Keratinocyte (primary cell): ENCODE measurements at regions not wholly inside any gene's neighbourhood (a gene's known extent, or its start where the extent isn't known, plus 50 kb on each side); places are given as distances from the start of the nearest gene placed in this dataset.

ENCODE experiments used
- DNase-seq: peaks from one replicate; pipeline ENCODE4 v3.0.0-alpha.2; 2011; ENCODE audit warnings: low read depth, missing footprints, low spot score
- FAIRE-seq: peaks from 2 replicates; lab custom pipeline; 2011; peaks lifted over from hg19 to GRCh38; lab: Jason Lieb, UNC
- H2AFZ ChIP-seq: 2 replicates; pipeline ENCODE4 v1.6.0; 2012; ENCODE audit warnings: low read length, control low read depth, inconsistent platforms; ENCODE audit not compliant: control insufficient read depth
- H3K27ac ChIP-seq: 2 replicates; pipeline ENCODE4 v1.5.1; 2011; ENCODE audit warnings: low read length; ENCODE audit not compliant: control insufficient read depth, insufficient read depth
- H3K27me3 ChIP-seq: 3 replicates; pipeline ENCODE4 v1.6.0; 2011; ENCODE audit warnings: low read length; ENCODE audit not compliant: control insufficient read depth, insufficient read depth; ENCODE audit errors: extremely low read depth
- H3K36me3 ChIP-seq, 2 experiments: 2 replicates in 1 of 2; 3 replicates in 1 of 2; pipeline ENCODE4 v1.5.1; 2011; ENCODE audit warnings: low read length in 2 of 2, mild to moderate bottlenecking in 1 of 2; ENCODE audit not compliant: control insufficient read depth in 2 of 2, insufficient read depth in 2 of 2; ENCODE audit errors: extremely low read depth in 1 of 2
- H3K4me1 ChIP-seq: 3 replicates; pipeline ENCODE4 v1.5.1; 2011; ENCODE audit warnings: low read length; ENCODE audit not compliant: control insufficient read depth, insufficient read depth; ENCODE audit errors: extremely low read depth
- H3K4me2 ChIP-seq: 3 replicates; pipeline ENCODE4 v1.6.0; 2011; ENCODE audit warnings: low read depth, low read length; ENCODE audit not compliant: control insufficient read depth, insufficient read depth; ENCODE audit errors: extremely low read depth
- H3K4me3 ChIP-seq, 3 experiments: fragments of 200-600 bp in 1 of 3; sonication (generic) in 1 of 3; 2 replicates in 2 of 3; 3 replicates in 1 of 3; pipeline ENCODE4 v1.5.1; 2011 to 2016; ENCODE audit warnings: low read length in 3 of 3, mild to moderate bottlenecking in 3 of 3, control low read depth in 2 of 3, inconsistent platforms in 1 of 3, low read depth in 1 of 3, mixed read lengths in 1 of 3, mixed run types in 1 of 3, moderate library complexity in 1 of 3; ENCODE audit not compliant: control insufficient read depth in 2 of 3, insufficient read depth in 2 of 3; ENCODE audit errors: extremely low read depth in 1 of 3
- H3K79me2 ChIP-seq: 2 replicates; pipeline ENCODE4 v1.6.0; 2012; ENCODE audit warnings: low read length; ENCODE audit not compliant: control insufficient read depth, insufficient read depth
- H3K9ac ChIP-seq: 3 replicates; pipeline ENCODE4 v1.6.0; 2011; ENCODE audit warnings: low read length; ENCODE audit not compliant: control insufficient read depth, insufficient read depth; ENCODE audit errors: extremely low read depth
- H3K9me1 ChIP-seq: 3 replicates; pipeline ENCODE4 v1.6.0; 2011; ENCODE audit warnings: low read length; ENCODE audit not compliant: control insufficient read depth, insufficient read depth; ENCODE audit errors: extremely low read depth
- H3K9me3 ChIP-seq: 2 replicates; pipeline ENCODE4 v1.5.1; 2012; ENCODE audit warnings: low read depth, low read length; ENCODE audit not compliant: control insufficient read depth
- H4K20me1 ChIP-seq: 3 replicates; pipeline ENCODE4 v1.6.0; 2011; ENCODE audit warnings: low read length; ENCODE audit not compliant: control insufficient read depth, insufficient read depth; ENCODE audit errors: extremely low read depth
- EZH2 ChIP-seq: IDR thresholded peaks from one replicate; pipeline ENCODE4 v1.6.1; 2012; ENCODE audit warnings: inconsistent platforms, mild to moderate bottlenecking, low read length, moderate library complexity
- dilution Hi-C: fragments of 300-500 bp; cut with MboI; formaldehyde crosslinking; loops from one replicate; pipeline ENCODE4 v1.7.0; 2020; ENCODE audit warnings: low sequenced_read_pairs; ENCODE audit not compliant: extremely low pct_ligation_motif_present
- TF ChIP-seq, protein P1 (sequence below), 3 experiments: IDR thresholded peaks in 1 of 3; conservative IDR thresholded peaks in 1 of 3; optimal IDR thresholded peaks in 1 of 3; 2 replicates in 2 of 3; 3 replicates in 1 of 3; pipeline versions ENCODE3 to v1.5.1; 2011; ENCODE audit warnings: low read length in 3 of 3, mild to moderate bottlenecking in 3 of 3, moderate library complexity in 2 of 3, control low read depth in 1 of 3, inconsistent platforms in 1 of 3; ENCODE audit not compliant: insufficient read depth in 2 of 3; ENCODE audit errors: extremely low read depth in 1 of 3

GRCh38 chr5:101278917-101279316 is 375.8 kb upstream of the ST8SIA4 start:
- DNase-seq, result no peak
- Histone ChIP-seq H3K9ac (no peak overlapping the region), H2AFZ (no peak overlapping the region), H3K36me3 (no peaks in the 10 kb centered on the region), H3K9me1 (no peaks in the 10 kb centered on the region), H3K4me2 (no peak overlapping the region), H3K79me2 (no peaks in the 10 kb centered on the region), H3K4me1 (no peaks in the 10 kb centered on the region), H3K9me3 (no peaks in the 10 kb centered on the region), H4K20me1 (no peaks in the 10 kb centered on the region), H3K27me3 (no peaks in the 10 kb centered on the region), H3K27ac (no peak overlapping the region), H3K4me3 (no peak overlapping the region)
- TF ChIP-seq, protein P1, sequence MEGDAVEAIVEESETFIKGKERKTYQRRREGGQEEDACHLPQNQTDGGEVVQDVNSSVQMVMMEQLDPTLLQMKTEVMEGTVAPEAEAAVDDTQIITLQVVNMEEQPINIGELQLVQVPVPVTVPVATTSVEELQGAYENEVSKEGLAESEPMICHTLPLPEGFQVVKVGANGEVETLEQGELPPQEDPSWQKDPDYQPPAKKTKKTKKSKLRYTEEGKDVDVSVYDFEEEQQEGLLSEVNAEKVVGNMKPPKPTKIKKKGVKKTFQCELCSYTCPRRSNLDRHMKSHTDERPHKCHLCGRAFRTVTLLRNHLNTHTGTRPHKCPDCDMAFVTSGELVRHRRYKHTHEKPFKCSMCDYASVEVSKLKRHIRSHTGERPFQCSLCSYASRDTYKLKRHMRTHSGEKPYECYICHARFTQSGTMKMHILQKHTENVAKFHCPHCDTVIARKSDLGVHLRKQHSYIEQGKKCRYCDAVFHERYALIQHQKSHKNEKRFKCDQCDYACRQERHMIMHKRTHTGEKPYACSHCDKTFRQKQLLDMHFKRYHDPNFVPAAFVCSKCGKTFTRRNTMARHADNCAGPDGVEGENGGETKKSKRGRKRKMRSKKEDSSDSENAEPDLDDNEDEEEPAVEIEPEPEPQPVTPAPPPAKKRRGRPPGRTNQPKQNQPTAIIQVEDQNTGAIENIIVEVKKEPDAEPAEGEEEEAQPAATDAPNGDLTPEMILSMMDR (optimal IDR thresholded peaks at IDR 0.05 in 1 of 3, IDR thresholded peaks at IDR 0.05 in 1 of 3, conservative IDR thresholded peaks at IDR 0.05 in 1 of 3; ENCODE audit: extremely low read depth in 1 of 3, insufficient read depth in 2 of 3, low read length in 3 of 3), result no peak
- no peak for TF ChIP-seq EZH2
- dilution Hi-C loops, result no loop called here
- FAIRE-seq, result no peak

DNA sequence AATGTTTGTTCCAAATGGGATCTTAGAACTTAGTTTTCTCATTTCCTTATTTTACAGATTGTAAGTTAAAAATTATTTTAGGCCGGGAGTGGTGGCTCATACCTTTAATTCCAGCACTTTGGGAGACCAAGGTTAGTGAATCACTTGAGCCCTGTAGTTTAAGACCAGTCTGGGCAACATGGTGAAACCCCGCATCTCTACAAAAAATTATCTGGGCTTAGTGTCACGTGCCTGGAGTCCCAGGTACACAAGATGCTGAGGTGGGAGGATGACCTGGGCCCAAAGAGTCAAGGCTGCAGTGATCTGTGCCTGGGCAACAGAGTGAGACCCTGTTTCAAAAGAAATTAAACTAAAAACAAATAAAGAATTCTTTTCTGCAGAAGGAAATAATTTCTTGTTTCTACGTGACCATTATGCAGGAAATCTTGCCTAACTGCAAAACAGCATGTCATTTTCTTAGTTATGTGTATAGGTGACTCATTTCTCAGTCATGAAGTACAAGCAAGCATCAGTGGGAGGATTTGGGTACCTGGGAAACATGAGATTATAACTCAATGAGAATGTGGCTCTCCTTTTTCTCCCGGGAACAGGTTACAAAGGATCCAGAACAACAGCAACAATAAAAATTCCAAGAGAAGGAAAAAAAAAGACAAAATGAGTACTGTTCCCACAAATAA is 375.1 kb upstream of the ST8SIA4 start:
- Histone ChIP-seq H3K9ac (no peak overlapping the region), H3K27me3 (no peaks in the 10 kb centered on the region), H2AFZ (no peak overlapping the region), H3K4me2 (no peak overlapping the region), H3K4me1 (no peaks in the 10 kb centered on the region), H3K9me1 (no peaks in the 10 kb centered on the region), H4K20me1 (no peaks in the 10 kb centered on the region), H3K9me3 (no peaks in the 10 kb centered on the region), H3K36me3 (no peaks in the 10 kb centered on the region), H3K4me3 (no peak overlapping the region), H3K79me2 (no peaks in the 10 kb centered on the region), H3K27ac (no peak overlapping the region)
- no peak for FAIRE-seq
- no peak for DNase-seq
- dilution Hi-C loops, result no loop called here
- TF ChIP-seq EZH2, result no peak

GRCh38 chr5:101271945-101272344 is 368.9 kb upstream of the ST8SIA4 start:
- no peak overlapping the region for H3K9ac ChIP-seq
- no peaks in the 10 kb centered on the region for H3K79me2 ChIP-seq
- FAIRE-seq (no peak), DNase-seq (no peak)
- H3K4me1 ChIP-seq, result no peaks in the 10 kb centered on the region
- no peak for TF ChIP-seq EZH2
- TF ChIP-seq, protein P1 (optimal IDR thresholded peaks at IDR 0.05 in 1 of 3, IDR thresholded peaks at IDR 0.05 in 1 of 3, conservative IDR thresholded peaks at IDR 0.05 in 1 of 3; ENCODE audit: extremely low read depth in 1 of 3, insufficient read depth in 2 of 3, low read length in 3 of 3), result no peak
- no peak overlapping the region for H3K27ac ChIP-seq
- H3K4me2 ChIP-seq, result no peak overlapping the region
- dilution Hi-C loops, result no loop called here
- no peaks in the 10 kb centered on the region for H3K27me3 ChIP-seq
- H3K9me3 ChIP-seq, result no peaks in the 10 kb centered on the region
- H3K4me3 ChIP-seq, result no peak overlapping the region
- no peaks in the 10 kb centered on the region for H3K9me1 ChIP-seq
- H3K36me3 ChIP-seq, result no peaks in the 10 kb centered on the region
- H2AFZ ChIP-seq, result no peak overlapping the region
- H4K20me1 ChIP-seq, result no peaks in the 10 kb centered on the region
